Prostate gland (tissue), 2 donors: ENCODE measurements at regions not wholly inside any gene's neighbourhood (a gene's known extent, or its start where the extent isn't known, plus 50 kb on each side); places are given as distances from the start of the nearest gene placed in this dataset.

Experiments
- POLR2A ChIP-seq: fragments of 450-650 bp; IDR thresholded peaks from one replicate; pipeline ENCODE4 v1.6.1; 2016; ENCODE audit warnings: antibody characterized with exemption, mild to moderate bottlenecking
- POLR2AphosphoS5 ChIP-seq: sonication (generic); formaldehyde crosslinking; IDR thresholded peaks from one replicate; pipeline ENCODE4 v1.6.1; 2017; ENCODE audit warnings: antibody characterized with exemption
- TF ChIP-seq, protein P1 (sequence below), 4 experiments: fragments of 200-600 bp in 2 of 4; fragments of 450-650 bp in 2 of 4; sonication (generic) in 2 of 4; IDR thresholded peaks; 1 replicate in 3 of 4; 2 replicates in 1 of 4; pipeline ENCODE4 v1.5.1; 2016 to 2019; ENCODE audit warnings: antibody characterized with exemption in 4 of 4, mild to moderate bottlenecking in 2 of 4, moderate library complexity in 2 of 4

DNA sequence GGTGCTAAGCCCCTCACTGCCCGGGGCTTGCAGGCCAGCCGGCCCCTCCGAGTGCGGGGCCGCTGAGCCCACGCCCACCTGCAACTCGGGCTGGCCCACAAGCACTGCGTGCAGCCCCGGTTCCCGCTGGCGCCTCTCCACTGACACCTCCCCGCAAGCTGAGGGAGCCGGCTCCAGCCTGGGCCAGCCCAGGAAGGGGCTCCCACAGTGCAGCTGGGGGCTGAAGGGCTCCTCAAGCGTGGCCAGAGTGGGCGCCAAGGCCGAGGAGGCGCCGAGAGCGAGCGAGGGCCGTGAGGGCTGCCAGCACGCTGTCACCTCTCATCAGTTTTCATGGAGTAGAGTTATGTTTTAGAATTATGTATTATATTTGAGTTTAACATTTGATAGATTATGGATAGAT lies 176.5 kb upstream of the FAM78B start:
- TF ChIP-seq, protein P1, sequence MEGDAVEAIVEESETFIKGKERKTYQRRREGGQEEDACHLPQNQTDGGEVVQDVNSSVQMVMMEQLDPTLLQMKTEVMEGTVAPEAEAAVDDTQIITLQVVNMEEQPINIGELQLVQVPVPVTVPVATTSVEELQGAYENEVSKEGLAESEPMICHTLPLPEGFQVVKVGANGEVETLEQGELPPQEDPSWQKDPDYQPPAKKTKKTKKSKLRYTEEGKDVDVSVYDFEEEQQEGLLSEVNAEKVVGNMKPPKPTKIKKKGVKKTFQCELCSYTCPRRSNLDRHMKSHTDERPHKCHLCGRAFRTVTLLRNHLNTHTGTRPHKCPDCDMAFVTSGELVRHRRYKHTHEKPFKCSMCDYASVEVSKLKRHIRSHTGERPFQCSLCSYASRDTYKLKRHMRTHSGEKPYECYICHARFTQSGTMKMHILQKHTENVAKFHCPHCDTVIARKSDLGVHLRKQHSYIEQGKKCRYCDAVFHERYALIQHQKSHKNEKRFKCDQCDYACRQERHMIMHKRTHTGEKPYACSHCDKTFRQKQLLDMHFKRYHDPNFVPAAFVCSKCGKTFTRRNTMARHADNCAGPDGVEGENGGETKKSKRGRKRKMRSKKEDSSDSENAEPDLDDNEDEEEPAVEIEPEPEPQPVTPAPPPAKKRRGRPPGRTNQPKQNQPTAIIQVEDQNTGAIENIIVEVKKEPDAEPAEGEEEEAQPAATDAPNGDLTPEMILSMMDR (IDR thresholded peaks at IDR 0.05) = no peak
- no peak for TF ChIP-seq POLR2A
- no peak for TF ChIP-seq POLR2AphosphoS5
